Parathyroid adenoma (tissue), 2 donors: ENCODE measurements at regions not wholly inside any gene's neighbourhood (a gene's known extent, or its start where the extent isn't known, plus 50 kb on each side); places are given as distances from the start of the nearest gene placed in this dataset.
"Not testable (repeated sequence)": the region's sequence is repeated elsewhere in the genome, so short reads cannot be mapped to it uniquely, and the experiment has no call there.

ENCODE experiments used
- H2AFZ ChIP-seq: fragments of 300-600 bp; sonication (generic); one replicate; pipeline ENCODE4 v1.7.0; 2017; ENCODE audit warnings: antibody characterized with exemption, mild to moderate bottlenecking
- H3K27ac ChIP-seq: fragments of 300-600 bp; sonication (generic); one replicate; pipeline ENCODE4 v1.7.0; 2017
- H3K27me3 ChIP-seq: fragments of 300-600 bp; sonication (generic); one replicate; pipeline ENCODE4 v1.7.0; 2017; ENCODE audit warnings: low read length; ENCODE audit not compliant: control insufficient read depth, insufficient read depth
- H3K36me3 ChIP-seq: fragments of 300-600 bp; sonication (generic); one replicate; pipeline ENCODE4 v1.7.0; 2017; ENCODE audit warnings: low read length; ENCODE audit not compliant: control insufficient read depth, insufficient read depth
- H3K4me1 ChIP-seq: fragments of 300-600 bp; sonication (generic); one replicate; pipeline ENCODE4 v1.7.0; 2017; ENCODE audit warnings: control low read depth
- H3K4me2 ChIP-seq: fragments of 300-600 bp; sonication (generic); one replicate; pipeline ENCODE4 v1.7.0; 2017; ENCODE audit warnings: low read length
- H3K4me3 ChIP-seq: fragments of 300-600 bp; sonication (generic); one replicate; pipeline ENCODE4 v1.7.0; 2017; ENCODE audit warnings: low read depth, low read length
- H3K79me2 ChIP-seq: fragments of 300-600 bp; sonication (generic); one replicate; pipeline ENCODE4 v1.7.0; 2017; ENCODE audit warnings: control low read depth
- H3K9ac ChIP-seq: fragments of 300-600 bp; sonication (generic); one replicate; pipeline ENCODE4 v1.7.0; 2017; ENCODE audit warnings: mild to moderate bottlenecking
- H3K9me3 ChIP-seq: fragments of 300-600 bp; sonication (generic); one replicate; pipeline ENCODE4 v1.7.0; 2017; ENCODE audit warnings: low read length; ENCODE audit not compliant: control insufficient read depth
- TF ChIP-seq, protein P1 (sequence below): fragments of 300-600 bp; sonication (generic); IDR thresholded peaks from one replicate; pipeline ENCODE4 v1.7.0; 2017; ENCODE audit warnings: antibody characterized with exemption, mild to moderate bottlenecking
- donor health status: primary hyperparathyroidism.

DNA sequence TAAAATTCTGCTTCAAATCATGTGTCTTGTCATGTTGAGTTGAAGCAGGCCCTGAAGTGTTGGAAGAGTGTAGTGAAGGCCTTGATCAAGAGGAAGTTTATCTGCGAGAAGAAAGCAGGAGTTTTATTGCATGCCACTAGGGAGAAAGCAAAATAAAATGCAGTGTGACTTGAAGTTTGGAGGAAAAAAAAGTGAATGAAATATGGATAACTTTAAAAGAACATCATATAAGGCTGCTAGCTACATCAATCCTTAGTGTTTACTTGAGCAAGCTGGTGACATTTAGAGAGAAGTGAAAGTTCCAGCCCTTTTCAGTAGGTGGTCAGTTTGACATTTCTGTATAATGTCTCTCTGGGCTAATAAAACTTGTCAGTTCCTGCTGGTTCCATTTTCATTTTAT is 841.1 kb downstream of the TMTC2 start:
- Histone ChIP-seq H2AFZ (no peak overlapping the region), H3K27ac (no peak overlapping the region)
- TF ChIP-seq, protein P1, sequence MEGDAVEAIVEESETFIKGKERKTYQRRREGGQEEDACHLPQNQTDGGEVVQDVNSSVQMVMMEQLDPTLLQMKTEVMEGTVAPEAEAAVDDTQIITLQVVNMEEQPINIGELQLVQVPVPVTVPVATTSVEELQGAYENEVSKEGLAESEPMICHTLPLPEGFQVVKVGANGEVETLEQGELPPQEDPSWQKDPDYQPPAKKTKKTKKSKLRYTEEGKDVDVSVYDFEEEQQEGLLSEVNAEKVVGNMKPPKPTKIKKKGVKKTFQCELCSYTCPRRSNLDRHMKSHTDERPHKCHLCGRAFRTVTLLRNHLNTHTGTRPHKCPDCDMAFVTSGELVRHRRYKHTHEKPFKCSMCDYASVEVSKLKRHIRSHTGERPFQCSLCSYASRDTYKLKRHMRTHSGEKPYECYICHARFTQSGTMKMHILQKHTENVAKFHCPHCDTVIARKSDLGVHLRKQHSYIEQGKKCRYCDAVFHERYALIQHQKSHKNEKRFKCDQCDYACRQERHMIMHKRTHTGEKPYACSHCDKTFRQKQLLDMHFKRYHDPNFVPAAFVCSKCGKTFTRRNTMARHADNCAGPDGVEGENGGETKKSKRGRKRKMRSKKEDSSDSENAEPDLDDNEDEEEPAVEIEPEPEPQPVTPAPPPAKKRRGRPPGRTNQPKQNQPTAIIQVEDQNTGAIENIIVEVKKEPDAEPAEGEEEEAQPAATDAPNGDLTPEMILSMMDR = no peak

DNA sequence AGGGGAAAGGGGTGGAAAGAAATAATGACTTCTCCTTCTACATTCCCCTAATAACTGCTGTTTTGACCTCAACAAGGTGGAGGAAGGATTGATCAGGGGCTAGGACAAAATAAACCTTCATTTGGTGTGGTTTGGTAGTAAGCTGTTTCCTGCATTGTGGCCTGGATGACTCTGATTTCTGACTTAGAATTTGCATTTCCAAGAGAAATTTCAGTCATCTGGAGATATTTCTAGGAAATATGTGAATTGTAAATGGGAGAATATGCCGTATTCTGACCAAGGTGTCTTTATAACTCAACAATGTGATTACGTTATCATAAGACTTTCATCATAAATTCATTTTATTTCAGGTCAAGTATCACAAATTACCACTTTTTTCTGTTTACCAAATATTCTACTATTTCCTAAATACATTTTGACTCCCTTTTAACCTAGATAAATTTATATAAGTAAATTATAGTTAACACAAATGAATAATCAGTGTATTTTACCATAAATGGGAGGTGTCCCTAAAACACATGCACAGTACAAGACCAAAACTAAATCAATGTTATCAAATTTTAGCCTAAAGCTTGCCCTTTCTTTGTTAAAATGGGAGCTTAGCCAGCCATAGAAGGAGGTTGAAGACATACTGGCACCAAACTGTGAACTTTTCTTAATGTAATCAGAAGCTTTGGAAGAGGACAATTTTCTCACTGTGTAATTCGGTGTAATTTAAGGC is 828.8 kb downstream of the TMTC2 start:
- no peak overlapping the region for H3K4me3 ChIP-seq
- H3K79me2 ChIP-seq = no peaks in the 10 kb centered on the region
- no peak overlapping the region for H3K4me2 ChIP-seq
- no peaks in the 10 kb centered on the region for H3K36me3 ChIP-seq
- H3K27me3 ChIP-seq = no peaks in the 10 kb centered on the region
- no peaks in the 10 kb centered on the region for H3K9me3 ChIP-seq
- no peak overlapping the region for H3K27ac ChIP-seq
- no peaks in the 10 kb centered on the region for H3K4me1 ChIP-seq
- no peak overlapping the region for H3K9ac ChIP-seq
- H2AFZ ChIP-seq = no peak overlapping the region
- TF ChIP-seq, protein P1 = no peak

More for the DNA sequence above, 841.1 kb downstream of the TMTC2 start:
- Histone ChIP-seq H3K79me2 (no peaks in the 10 kb centered on the region), H3K27me3 (no peaks in the 10 kb centered on the region), H3K4me3 (no peak overlapping the region), H3K4me2 (no peak overlapping the region), H3K4me1 (no peaks in the 10 kb centered on the region), H3K9ac (no peak overlapping the region), H3K36me3 (no peaks in the 10 kb centered on the region), H3K9me3 (no peaks in the 10 kb centered on the region)

DNA sequence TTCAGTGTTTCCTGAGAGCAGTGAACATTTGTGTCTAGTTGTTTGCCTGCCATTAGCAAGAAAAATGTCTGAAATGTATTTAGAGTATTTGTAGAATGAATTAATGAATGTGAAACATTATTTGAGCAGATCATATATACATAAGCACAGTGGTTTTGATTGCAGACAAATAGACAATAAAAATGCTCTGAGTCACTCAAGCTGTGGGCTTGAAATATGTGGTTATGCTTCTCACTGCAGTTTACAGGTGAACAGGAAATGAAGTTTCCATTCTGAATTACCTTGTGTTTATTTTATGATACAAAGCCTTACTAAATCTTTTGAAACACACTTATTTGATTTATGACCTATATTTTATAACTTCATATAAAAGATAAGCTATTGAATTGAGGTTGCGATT is 827.7 kb downstream of the TMTC2 start:
- Histone ChIP-seq H3K27me3 (no peaks in the 10 kb centered on the region), H3K9ac (no peak overlapping the region)
- TF ChIP-seq, protein P1 = no peak

DNA sequence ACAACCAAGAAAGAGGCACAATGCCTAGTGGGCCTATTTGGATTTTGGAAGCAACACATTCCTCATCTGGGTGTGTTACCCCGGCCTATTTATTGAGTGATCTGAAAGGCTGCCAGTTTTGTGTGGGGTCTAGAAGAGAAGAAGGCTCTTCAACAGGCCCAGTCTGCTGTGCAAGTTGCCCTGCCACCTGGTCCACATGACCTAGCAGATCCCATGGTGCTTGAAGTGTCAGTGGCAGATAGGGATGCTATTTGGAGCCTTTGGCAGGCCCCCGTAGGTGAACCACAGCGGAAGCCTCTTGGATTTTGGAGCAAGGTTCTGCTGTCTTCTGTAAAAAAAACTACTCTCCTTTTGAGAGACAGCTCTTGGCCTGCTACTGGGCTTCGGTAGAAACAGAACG is 820.1 kb downstream of the TMTC2 start:
- H3K9me3 ChIP-seq = no peaks in the 10 kb centered on the region
- no peaks in the 10 kb centered on the region for H3K36me3 ChIP-seq
- H2AFZ ChIP-seq = no peak overlapping the region
- H3K27me3 ChIP-seq = no peaks in the 10 kb centered on the region
- no peak overlapping the region for H3K4me3 ChIP-seq
- no peak overlapping the region for H3K4me2 ChIP-seq
- TF ChIP-seq, protein P1 = no peak
- H3K9ac ChIP-seq = no peak overlapping the region
- no peak overlapping the region for H3K27ac ChIP-seq
- no peaks in the 10 kb centered on the region for H3K79me2 ChIP-seq
- H3K4me1 ChIP-seq = no peaks in the 10 kb centered on the region

More for the DNA sequence above, 827.7 kb downstream of the TMTC2 start:
- Histone ChIP-seq H2AFZ (no peak overlapping the region), H3K27ac (no peak overlapping the region), H3K4me3 (no peak overlapping the region), H3K79me2 (no peaks in the 10 kb centered on the region), H3K36me3 (no peaks in the 10 kb centered on the region), H3K4me2 (no peak overlapping the region), H3K4me1 (no peaks in the 10 kb centered on the region), H3K9me3 (no peaks in the 10 kb centered on the region)

DNA sequence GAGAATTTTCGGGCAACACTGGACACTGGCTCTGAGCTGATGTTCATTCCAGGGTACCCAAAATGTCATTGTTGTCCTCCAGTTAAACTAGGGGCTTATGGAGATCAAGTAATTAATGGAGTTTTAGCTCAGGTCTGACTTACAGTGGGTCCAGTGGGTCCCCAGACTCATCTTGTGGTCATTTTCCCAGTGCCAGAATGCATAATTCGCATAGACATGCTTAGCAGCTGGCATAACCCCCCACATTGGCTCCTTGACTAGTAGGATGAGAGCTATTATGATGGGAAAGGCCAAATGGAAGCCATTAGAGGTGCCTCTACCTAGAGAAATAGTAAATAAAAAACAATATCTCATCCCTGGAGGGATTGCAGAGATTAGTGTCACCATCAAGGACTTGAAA is 818.9 kb downstream of the TMTC2 start:
- no peaks in the 10 kb centered on the region for H3K79me2 ChIP-seq
- no peak overlapping the region for H3K27ac ChIP-seq
- H3K9me3 ChIP-seq = no peaks in the 10 kb centered on the region
- no peaks in the 10 kb centered on the region for H3K36me3 ChIP-seq
- no peaks in the 10 kb centered on the region for H3K4me1 ChIP-seq
- no peak overlapping the region for H3K9ac ChIP-seq
- H3K4me3 ChIP-seq = no peak overlapping the region
- TF ChIP-seq, protein P1 = no peak
- H2AFZ ChIP-seq = no peak overlapping the region
- H3K27me3 ChIP-seq = no peaks in the 10 kb centered on the region
- no peak overlapping the region for H3K4me2 ChIP-seq

DNA sequence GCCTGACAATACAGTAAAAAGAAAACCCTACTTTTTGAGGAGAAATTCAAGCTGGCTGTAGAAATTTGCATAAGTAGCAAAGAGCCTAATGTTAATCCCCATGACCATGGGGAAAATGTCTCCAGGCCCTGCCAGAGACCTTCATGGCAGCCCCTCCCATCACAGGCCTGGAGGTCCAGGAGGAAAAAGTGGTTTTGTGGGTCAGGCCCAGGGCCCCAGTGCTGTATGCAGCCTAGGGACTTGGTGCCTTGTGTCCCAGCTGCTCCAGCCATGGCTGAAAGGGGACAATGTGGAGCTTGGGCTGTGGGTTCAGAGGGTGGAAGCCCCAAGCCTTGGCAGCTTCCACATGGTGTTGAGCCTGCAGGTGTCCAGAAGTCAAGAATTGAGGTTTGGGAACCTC is 813.2 kb downstream of the TMTC2 start:
- H3K27me3 ChIP-seq, H3K79me2 ChIP-seq, H3K9me3 ChIP-seq, H3K9ac ChIP-seq, H2AFZ ChIP-seq, H3K4me2 ChIP-seq, H3K4me3 ChIP-seq, H3K27ac ChIP-seq, H3K36me3 ChIP-seq, H3K4me1 ChIP-seq: not testable (repeated sequence)
